ENCODE measurements at regions not wholly inside any gene's neighbourhood (a gene's known extent, or its start where the extent isn't known, plus 50 kb on each side); places are given as distances from the start of the nearest gene placed in this dataset.

DNA sequence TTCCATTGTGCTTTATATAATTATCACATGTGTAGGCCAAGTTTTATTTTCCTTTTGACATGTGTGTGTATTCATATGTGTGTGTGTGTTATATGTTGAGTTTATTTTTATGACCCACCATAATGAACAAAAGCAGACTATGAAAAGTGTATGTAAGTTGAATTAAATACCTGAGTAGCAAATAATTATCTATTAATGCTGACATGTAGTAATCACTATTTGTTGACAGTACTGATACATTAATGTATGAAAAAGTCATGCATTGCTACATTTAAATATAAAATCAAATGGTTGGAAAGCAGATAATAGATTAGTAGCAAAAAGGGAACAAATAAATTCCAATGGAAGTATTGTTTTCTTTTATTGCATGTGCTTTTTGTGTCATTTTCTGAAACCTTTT lies 1948.5 kb upstream of the PCDH20 start:
- ChIA-PET POLR2A (ENCODE audit: low non-redundant PET) (no interaction called here), CTCF (no interaction called here)
- H3K27ac ChIP-seq, result no peak overlapping the region
- no peak for DNase-seq (ENCODE audit: low spot score)
- TF ChIP-seq, protein P1, sequence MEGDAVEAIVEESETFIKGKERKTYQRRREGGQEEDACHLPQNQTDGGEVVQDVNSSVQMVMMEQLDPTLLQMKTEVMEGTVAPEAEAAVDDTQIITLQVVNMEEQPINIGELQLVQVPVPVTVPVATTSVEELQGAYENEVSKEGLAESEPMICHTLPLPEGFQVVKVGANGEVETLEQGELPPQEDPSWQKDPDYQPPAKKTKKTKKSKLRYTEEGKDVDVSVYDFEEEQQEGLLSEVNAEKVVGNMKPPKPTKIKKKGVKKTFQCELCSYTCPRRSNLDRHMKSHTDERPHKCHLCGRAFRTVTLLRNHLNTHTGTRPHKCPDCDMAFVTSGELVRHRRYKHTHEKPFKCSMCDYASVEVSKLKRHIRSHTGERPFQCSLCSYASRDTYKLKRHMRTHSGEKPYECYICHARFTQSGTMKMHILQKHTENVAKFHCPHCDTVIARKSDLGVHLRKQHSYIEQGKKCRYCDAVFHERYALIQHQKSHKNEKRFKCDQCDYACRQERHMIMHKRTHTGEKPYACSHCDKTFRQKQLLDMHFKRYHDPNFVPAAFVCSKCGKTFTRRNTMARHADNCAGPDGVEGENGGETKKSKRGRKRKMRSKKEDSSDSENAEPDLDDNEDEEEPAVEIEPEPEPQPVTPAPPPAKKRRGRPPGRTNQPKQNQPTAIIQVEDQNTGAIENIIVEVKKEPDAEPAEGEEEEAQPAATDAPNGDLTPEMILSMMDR (conservative IDR thresholded peaks at IDR 0.05; ENCODE audit: low read depth), result no peak

DNA sequence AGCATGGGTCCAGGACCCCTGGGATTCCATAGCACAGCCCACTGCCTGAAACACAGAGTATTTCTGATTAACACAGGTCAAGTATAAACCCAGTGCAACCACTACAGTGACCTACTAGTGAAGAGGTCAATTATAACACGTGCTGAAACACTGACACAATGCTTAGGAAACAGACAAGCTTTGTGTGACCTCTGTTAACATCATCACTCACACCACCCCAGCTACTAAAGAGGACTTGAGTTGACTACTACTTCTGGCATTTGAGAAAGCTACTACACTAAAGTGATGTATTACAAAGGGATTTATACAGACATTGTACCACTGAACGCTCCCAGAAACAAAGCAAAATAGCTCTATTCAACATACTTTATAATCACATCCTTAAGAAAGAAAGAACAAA lies 1935.9 kb upstream of the PCDH20 start:
- CTCF ChIA-PET, result no interaction called here
- TF ChIP-seq, protein P1 (conservative IDR thresholded peaks at IDR 0.05; ENCODE audit: low read depth), result no peak
- no peak for DNase-seq (ENCODE audit: low spot score)
- H3K27ac ChIP-seq, result no peak overlapping the region
- POLR2A ChIA-PET (ENCODE audit: low non-redundant PET), result no interaction called here

DNA sequence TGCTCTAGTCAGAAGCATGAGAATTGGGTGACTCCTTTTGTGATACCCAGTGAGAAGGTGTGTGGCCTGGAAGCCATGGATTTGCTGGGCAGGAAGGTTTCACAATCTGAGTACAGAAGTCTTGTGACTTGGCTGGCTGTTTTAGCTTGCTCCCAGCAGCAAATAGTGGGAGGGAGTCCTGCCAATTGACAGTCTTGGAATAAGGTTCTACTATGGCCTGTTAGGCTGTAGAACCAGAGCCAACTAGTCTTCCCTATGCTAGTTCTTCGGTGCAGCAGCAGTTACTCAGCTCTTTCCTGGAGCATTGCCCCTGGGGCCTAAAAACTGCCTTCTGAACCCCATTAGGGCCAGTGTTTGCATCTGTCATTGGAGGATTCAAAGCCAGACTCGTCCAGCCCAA lies 1935.4 kb upstream of the PCDH20 start:
- POLR2A ChIA-PET (ENCODE audit: low non-redundant PET), result no interaction called here
- no peak for DNase-seq (ENCODE audit: low spot score)
- CTCF ChIA-PET, result no interaction called here
- no peak overlapping the region for H3K27ac ChIP-seq
- TF ChIP-seq, protein P1 (conservative IDR thresholded peaks at IDR 0.05; ENCODE audit: low read depth), result no peak

DNA sequence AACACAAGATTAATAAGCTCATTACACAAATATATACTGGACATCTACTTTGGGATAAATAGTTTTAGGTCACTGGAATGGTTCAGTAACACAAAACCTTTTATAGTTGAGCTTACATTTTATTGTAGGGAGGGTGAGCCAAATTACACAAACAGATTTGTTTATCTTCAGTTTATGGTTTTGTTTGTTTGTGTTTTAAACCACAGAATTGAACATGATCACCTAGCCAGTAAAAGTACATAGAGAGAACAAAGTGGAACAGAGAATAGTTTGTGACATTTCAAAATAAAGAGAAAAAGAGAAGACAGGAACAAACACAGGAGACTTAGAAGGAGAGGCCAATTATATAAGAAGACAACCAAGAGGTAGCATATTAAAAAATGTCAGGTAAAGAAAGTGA lies 1930.2 kb upstream of the PCDH20 start:
- no peak for DNase-seq (ENCODE audit: low spot score)
- H3K27ac ChIP-seq, result no peak overlapping the region
- TF ChIP-seq, protein P1 (conservative IDR thresholded peaks at IDR 0.05; ENCODE audit: low read depth), result no peak
- CTCF ChIA-PET, result interaction anchor here (0.7 kb wide), 1 partner anchor 9 kb away, joined by 5 read pairs; no protein-coding TSS in a partner anchor
- POLR2A ChIA-PET (ENCODE audit: low non-redundant PET), result no interaction called here

DNA sequence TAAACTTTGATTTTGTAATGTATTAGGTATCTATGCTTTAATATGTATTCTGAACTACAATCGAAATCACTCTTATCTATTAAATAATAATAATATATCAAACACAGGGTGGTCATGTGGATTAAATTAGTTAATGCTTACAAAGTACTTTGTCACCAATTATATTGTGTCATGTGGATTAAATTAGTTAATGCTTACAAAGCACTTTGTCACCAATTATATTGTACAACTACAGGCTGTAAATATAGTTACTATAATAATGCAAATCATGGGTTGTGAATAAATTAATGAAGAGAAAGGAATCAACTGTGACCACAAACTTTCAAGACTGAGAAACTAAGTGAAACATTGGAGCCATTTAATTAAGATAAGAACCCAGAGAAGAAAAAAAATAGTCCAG lies 1929.1 kb upstream of the PCDH20 start:
- H3K27ac ChIP-seq, result no peak overlapping the region
- CTCF ChIA-PET, result interaction anchor here (0.7 kb wide), 1 partner anchor 11 kb away, joined by 3 read pairs; no protein-coding TSS in a partner anchor
- no peak for DNase-seq (ENCODE audit: low spot score)
- POLR2A ChIA-PET (ENCODE audit: low non-redundant PET), result no interaction called here
- TF ChIP-seq, protein P1 (conservative IDR thresholded peaks at IDR 0.05; ENCODE audit: low read depth), result no peak

DNA sequence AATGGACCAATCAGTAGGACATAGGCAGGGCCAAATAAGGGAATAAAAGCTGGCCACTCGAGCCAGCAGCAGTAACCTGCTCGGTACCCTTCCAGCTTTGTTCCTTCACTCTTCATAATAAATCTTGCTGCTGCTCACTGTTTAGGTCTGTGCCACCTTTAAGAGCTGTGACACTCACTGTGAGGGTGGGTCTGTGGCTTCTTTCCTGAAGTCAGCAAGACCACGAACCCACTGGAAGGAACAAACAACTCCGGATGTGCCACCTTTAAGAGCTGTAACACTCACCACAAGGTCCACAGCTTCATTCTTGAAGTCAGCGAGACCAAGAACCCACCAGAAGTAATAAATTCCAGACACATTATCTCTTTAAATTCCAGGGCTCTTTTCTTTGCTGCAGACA lies 1922.3 kb upstream of the PCDH20 start:
- CTCF ChIA-PET, result no interaction called here
- DNase-seq (ENCODE audit: low spot score), result no peak
- TF ChIP-seq, protein P1 (conservative IDR thresholded peaks at IDR 0.05; ENCODE audit: low read depth), result no peak
- POLR2A ChIA-PET (ENCODE audit: low non-redundant PET), result no interaction called here
- H3K27ac ChIP-seq, result no peak overlapping the region

DNA sequence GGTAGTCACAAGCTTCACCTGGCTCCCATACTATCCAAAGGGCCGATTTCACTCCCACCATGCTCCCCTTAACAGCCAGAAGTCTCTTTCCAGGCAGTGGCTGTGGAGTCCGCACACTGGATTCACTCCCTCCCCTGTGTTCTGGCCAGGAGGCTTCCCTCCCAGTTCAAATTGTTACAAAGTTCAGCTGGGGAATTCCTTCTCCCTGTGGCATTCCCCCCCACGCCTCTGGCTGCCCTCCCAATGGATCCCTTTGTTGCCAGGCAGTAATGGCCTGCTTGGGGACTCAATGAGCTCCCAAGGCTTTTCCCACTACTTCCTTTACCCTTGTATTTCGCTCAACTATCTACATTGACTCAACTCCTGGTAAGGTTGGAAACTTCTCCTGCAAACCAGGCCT lies 1921.4 kb upstream of the PCDH20 start:
- no peak for DNase-seq (ENCODE audit: low spot score)
- ChIA-PET POLR2A (ENCODE audit: low non-redundant PET) (no interaction called here), CTCF (interaction anchor here (0.6 kb wide), 1 partner anchor 8 kb away, joined by 5 read pairs; no protein-coding TSS in a partner anchor)
- no peak overlapping the region for H3K27ac ChIP-seq
- TF ChIP-seq, protein P1 (conservative IDR thresholded peaks at IDR 0.05; ENCODE audit: low read depth), result no peak
